ACC112 (cell line): ENCODE measurements at regions not wholly inside any gene's neighbourhood (a gene's known extent, or its start where the extent isn't known, plus 50 kb on each side); places are given as distances from the start of the nearest gene placed in this dataset.
"Not testable (repeated sequence)": the region's sequence is repeated elsewhere in the genome, so short reads cannot be mapped to it uniquely, and the experiment has no call there.

Experiments
- H2AFZ ChIP-seq: fragments of 200-600 bp; sonication (generic); one replicate; pipeline ENCODE4 v1.6.0; 2017; ENCODE audit warnings: antibody characterized with exemption, low read length; ENCODE audit not compliant: unreplicated experiment
- H3K27ac ChIP-seq: fragments of 200-600 bp; sonication (generic); 2 replicates; pipeline ENCODE4 v1.5.1; 2014; ENCODE audit warnings: low read depth, mild to moderate bottlenecking, antibody characterized with exemption, low read length, moderate library complexity
- H3K27me3 ChIP-seq: fragments of 200-600 bp; sonication (generic); 2 replicates; pipeline ENCODE4 v1.6.1; 2014; ENCODE audit warnings: mild to moderate bottlenecking, antibody characterized with exemption, low read length, moderate library complexity, mixed read lengths; ENCODE audit not compliant: insufficient read depth
- H3K36me3 ChIP-seq: fragments of 200-600 bp; sonication (generic); 2 replicates; pipeline ENCODE4 v1.6.1; 2016; ENCODE audit warnings: mild to moderate bottlenecking, antibody characterized with exemption, low read length, moderate library complexity, mixed read lengths; ENCODE audit not compliant: insufficient read depth
- H3K4me1 ChIP-seq: fragments of 200-600 bp; sonication (generic); one replicate; pipeline ENCODE4 v1.6.1; 2016; ENCODE audit warnings: low read length, mixed read lengths; ENCODE audit not compliant: insufficient read depth, unreplicated experiment, control insufficient read depth
- H3K4me3 ChIP-seq: fragments of 200-600 bp; sonication (generic); 2 replicates; pipeline ENCODE4 v1.5.1; 2014; ENCODE audit warnings: mild to moderate bottlenecking, low read depth, low read length
- H3K79me2 ChIP-seq: fragments of 200-600 bp; sonication (generic); one replicate; pipeline ENCODE4 v1.6.0; 2016; ENCODE audit warnings: low read length; ENCODE audit not compliant: control insufficient read depth, unreplicated experiment, insufficient read depth

- Histone ChIP-seq H3K4me3 (no peak overlapping the region), H3K27me3 (no peaks in the 10 kb centered on the region), H3K27ac (no peak overlapping the region), H3K36me3 (no peaks in the 10 kb centered on the region), H2AFZ (no peak overlapping the region), H3K4me1 (no peaks in the 10 kb centered on the region), H3K79me2 (no peaks in the 10 kb centered on the region)
Measured at GRCh38 chr13:90270226-90270625, 1077.3 kb upstream of the MIR17HG start.

GRCh38 chr13:90272356-90272755, 1075.1 kb upstream of the MIR17HG start:
- H3K27ac ChIP-seq = no peak overlapping the region
- no peak overlapping the region for H3K4me3 ChIP-seq
- H3K79me2 ChIP-seq = no peaks in the 10 kb centered on the region
- H2AFZ ChIP-seq = no peak overlapping the region
- no peaks in the 10 kb centered on the region for H3K27me3 ChIP-seq
- no peaks in the 10 kb centered on the region for H3K36me3 ChIP-seq
- no peaks in the 10 kb centered on the region for H3K4me1 ChIP-seq

GRCh38 chr13:90276216-90276615, 1071.3 kb upstream of the MIR17HG start:
- H3K27ac ChIP-seq = no peak overlapping the region

GRCh38 chr13:90278231-90278630, 1069.3 kb upstream of the MIR17HG start:
- not testable (repeated sequence) for H3K27ac ChIP-seq, H3K36me3 ChIP-seq

More at GRCh38 chr13:90276216-90276615, 1071.3 kb upstream of the MIR17HG start:
- H3K79me2 ChIP-seq = no peaks in the 10 kb centered on the region
- no peaks in the 10 kb centered on the region for H3K36me3 ChIP-seq
- no peak overlapping the region for H3K4me3 ChIP-seq
- no peaks in the 10 kb centered on the region for H3K4me1 ChIP-seq
- H3K27me3 ChIP-seq = no peaks in the 10 kb centered on the region
- no peak overlapping the region for H2AFZ ChIP-seq

GRCh38 chr13:90281709-90282108, 1065.8 kb upstream of the MIR17HG start:
- no peak overlapping the region for H2AFZ ChIP-seq
- no peaks in the 10 kb centered on the region for H3K27me3 ChIP-seq

More at GRCh38 chr13:90278231-90278630, 1069.3 kb upstream of the MIR17HG start:
- not testable (repeated sequence) for H3K27me3 ChIP-seq, H2AFZ ChIP-seq, H3K4me3 ChIP-seq, H3K4me1 ChIP-seq, H3K79me2 ChIP-seq

GRCh38 chr13:90287521-90287920, 1060.0 kb upstream of the MIR17HG start:
- Histone ChIP-seq H3K79me2 (no peaks in the 10 kb centered on the region), H3K4me3 (no peak overlapping the region), H3K36me3 (no peaks in the 10 kb centered on the region), H3K27ac (no peak overlapping the region), H3K4me1 (no peaks in the 10 kb centered on the region), H2AFZ (no peak overlapping the region), H3K27me3 (no peaks in the 10 kb centered on the region)

More at GRCh38 chr13:90281709-90282108, 1065.8 kb upstream of the MIR17HG start:
- H3K36me3 ChIP-seq = no peaks in the 10 kb centered on the region
- no peaks in the 10 kb centered on the region for H3K4me1 ChIP-seq
- no peak overlapping the region for H3K27ac ChIP-seq
- H3K4me3 ChIP-seq = no peak overlapping the region
- H3K79me2 ChIP-seq = no peaks in the 10 kb centered on the region

- H2AFZ ChIP-seq = no peak overlapping the region
- H3K4me1 ChIP-seq = no peaks in the 10 kb centered on the region
- H3K27me3 ChIP-seq = no peaks in the 10 kb centered on the region
- no peaks in the 10 kb centered on the region for H3K79me2 ChIP-seq
- no peaks in the 10 kb centered on the region for H3K36me3 ChIP-seq
- no peak overlapping the region for H3K4me3 ChIP-seq
- H3K27ac ChIP-seq = no peak overlapping the region
Measured at GRCh38 chr13:90293793-90294361, 1053.6 kb upstream of the MIR17HG start.

- no peak overlapping the region for H3K4me3 ChIP-seq
- H3K27ac ChIP-seq = no peak overlapping the region
- H3K27me3 ChIP-seq = no peaks in the 10 kb centered on the region
- no peaks in the 10 kb centered on the region for H3K79me2 ChIP-seq
- no peak overlapping the region for H2AFZ ChIP-seq
- H3K4me1 ChIP-seq = peaks cover 3% of the 10 kb centered on the region
- no peaks in the 10 kb centered on the region for H3K36me3 ChIP-seq
Measured at GRCh38 chr13:90299238-90299637, 1048.2 kb upstream of the MIR17HG start.

- Histone ChIP-seq H3K79me2 (no peaks in the 10 kb centered on the region), H3K4me1 (peaks cover 3% of the 10 kb centered on the region), H3K27me3 (no peaks in the 10 kb centered on the region), H3K36me3 (no peaks in the 10 kb centered on the region), H2AFZ (no peak overlapping the region), H3K27ac (no peak overlapping the region), H3K4me3 (no peak overlapping the region)
Measured at GRCh38 chr13:90300015-90300414, 1047.5 kb upstream of the MIR17HG start.

- peaks cover 3% of the 10 kb centered on the region for H3K4me1 ChIP-seq
- no peak overlapping the region for H2AFZ ChIP-seq
- H3K4me3 ChIP-seq = no peak overlapping the region
- H3K79me2 ChIP-seq = no peaks in the 10 kb centered on the region
- no peaks in the 10 kb centered on the region for H3K27me3 ChIP-seq
- H3K27ac ChIP-seq = no peak overlapping the region
- no peaks in the 10 kb centered on the region for H3K36me3 ChIP-seq
Measured at GRCh38 chr13:90302107-90302506, 1045.4 kb upstream of the MIR17HG start.

GRCh38 chr13:90305796-90306195, 1041.7 kb upstream of the MIR17HG start:
- Histone ChIP-seq H3K79me2 (no peaks in the 10 kb centered on the region), H3K4me3 (no peak overlapping the region), H3K27ac (no peak overlapping the region), H2AFZ (no peak overlapping the region), H3K4me1 (peaks cover 3% of the 10 kb centered on the region), H3K27me3 (no peaks in the 10 kb centered on the region), H3K36me3 (no peaks in the 10 kb centered on the region)
